NT2/D1 (cell line): ENCODE measurements at regions not wholly inside any gene's neighbourhood (a gene's known extent, or its start where the extent isn't known, plus 50 kb on each side); places are given as distances from the start of the nearest gene placed in this dataset.

Experiments
- SUZ12 ChIP-seq: IDR thresholded peaks from 2 replicates; pipeline ENCODE4 v1.6.1; 2011; ENCODE audit not compliant: insufficient read length, insufficient read depth; ENCODE audit errors: extremely low read depth
- YY1 ChIP-seq: IDR thresholded peaks from 2 replicates; pipeline ENCODE4 v1.6.1; 2011; ENCODE audit not compliant: insufficient read length, insufficient read depth
- ZNF274 ChIP-seq: IDR thresholded peaks from 2 replicates; pipeline ENCODE4 v1.6.1; 2011; ENCODE audit warnings: mild to moderate bottlenecking, low read depth, low read length

- TF ChIP-seq YY1 = no peak
- TF ChIP-seq ZNF274 = no peak
- TF ChIP-seq SUZ12 = no peak
Observed at GRCh38 chr20:56802805-56803204, 173.7 kb downstream of the TFAP2C start.
